H1 (cell line): ENCODE measurements at regions not wholly inside any gene's neighbourhood (a gene's known extent, or its start where the extent isn't known, plus 50 kb on each side); places are given as distances from the start of the nearest gene placed in this dataset.

ENCODE experiments used
- CTCF ChIA-PET: fragments of 300-600 bp; sonication (Branson Sonifier 250); formaldehyde crosslinking; loops from one replicate; lab custom pipeline; 2021; ENCODE audit not compliant: partially characterized antibody; lab: Charles Lee
- POLR2A ChIA-PET: fragments of 300-600 bp; sonication (Branson Sonifier 250); formaldehyde crosslinking; loops from one replicate; lab custom pipeline; 2021; ENCODE audit warnings: inconsistent platforms; ENCODE audit not compliant: partially characterized antibody; lab: Charles Lee
- DNase-seq, 2 experiments: peaks; one replicate each; pipeline versions ENCODE4 v3.0.0 to v3.0.0-alpha.2; 2010 to 2022; ENCODE audit warnings: low spot score in 2 of 2, low read depth in 1 of 2, mixed read lengths in 1 of 2
- FAIRE-seq: peaks from 2 replicates; lab custom pipeline; 2011; peaks lifted over from hg19 to GRCh38; lab: Jason Lieb, UNC
- H2AFZ ChIP-seq: 2 replicates; pipeline ENCODE4 v1.8.1; 2012; ENCODE audit warnings: low read length, inconsistent platforms
- H2AK5ac ChIP-seq: 2 replicates; pipeline ENCODE4 v1.6.1; 2013; ENCODE audit warnings: low read depth, low read length
- H2BK120ac ChIP-seq: replicated peaks from 2 replicates; pipeline ENCODE3; 2013; ENCODE audit warnings: low read depth, low read length, inconsistent platforms
- H2BK12ac ChIP-seq: 2 replicates; pipeline ENCODE4 v1.6.1; 2013; ENCODE audit warnings: low read depth, low read length
- H2BK15ac ChIP-seq: 2 replicates; pipeline ENCODE4 v1.6.1; 2013; ENCODE audit warnings: low read length
- H2BK20ac ChIP-seq: 2 replicates; pipeline ENCODE4 v1.6.1; 2013; ENCODE audit warnings: low read length
- H2BK5ac ChIP-seq: 2 replicates; pipeline ENCODE4 v1.6.1; 2013; ENCODE audit warnings: low read depth, low read length
- H3K14ac ChIP-seq: 2 replicates; pipeline ENCODE4 v1.6.1; 2013; ENCODE audit warnings: inconsistent platforms; ENCODE audit not compliant: insufficient read length
- H3K18ac ChIP-seq: 2 replicates; pipeline ENCODE4 v1.6.1; 2013; ENCODE audit warnings: low read length; ENCODE audit errors: extremely low read depth
- H3K23ac ChIP-seq: 2 replicates; pipeline ENCODE4 v1.6.1; 2013; ENCODE audit warnings: inconsistent platforms; ENCODE audit not compliant: insufficient read length
- H3K23me2 ChIP-seq: 2 replicates; pipeline ENCODE4 v1.6.1; 2013; ENCODE audit warnings: low read depth, low read length
- H3K27ac ChIP-seq: 2 replicates; pipeline ENCODE4 v1.6.1; 2011; ENCODE audit warnings: low read depth, low read length, inconsistent platforms
- H3K27me3 ChIP-seq, 4 experiments: replicated peaks in 1 of 4; 1 replicate in 1 of 4; 2 replicates in 3 of 4; pipeline versions ENCODE4 v1.6.1 to v1.8.1; 2011 to 2013; ENCODE audit warnings: low read length in 3 of 4, mild to moderate bottlenecking in 3 of 4, inconsistent platforms in 2 of 4, mixed read lengths in 2 of 4, moderate library complexity in 1 of 4; ENCODE audit not compliant: control insufficient read depth in 3 of 4, insufficient read depth in 3 of 4; ENCODE audit errors: extremely low read depth in 1 of 4
- H3K36me3 ChIP-seq, 4 experiments: 2 replicates each; pipeline versions ENCODE4 v1.6.1 to v1.8.1; 2011 to 2013; ENCODE audit warnings: mild to moderate bottlenecking in 4 of 4, low read length in 3 of 4, moderate library complexity in 2 of 4, control low read depth in 1 of 4, inconsistent platforms in 1 of 4; ENCODE audit not compliant: insufficient read depth in 4 of 4, control insufficient read depth in 2 of 4
- H3K4ac ChIP-seq: replicated peaks from 2 replicates; pipeline ENCODE3; 2013; ENCODE audit warnings: low read length, low read depth, mixed read lengths, inconsistent platforms; ENCODE audit not compliant: insufficient read length
- H3K4me1 ChIP-seq, 4 experiments: replicated peaks in 1 of 4; 1 replicate in 1 of 4; 2 replicates in 3 of 4; pipeline versions ENCODE4 v1.6.1 to v1.8.1; 2011 to 2013; ENCODE audit warnings: low read length in 3 of 4, inconsistent platforms in 2 of 4, mixed read lengths in 1 of 4; ENCODE audit not compliant: insufficient read depth in 4 of 4, control insufficient read depth in 3 of 4
- H3K4me2 ChIP-seq, 2 experiments: 2 replicates each; pipeline versions ENCODE4 v1.6.1 to v1.8.1; 2011 to 2013; ENCODE audit warnings: low read depth in 2 of 2, low read length in 2 of 2, control low read depth in 1 of 2, inconsistent platforms in 1 of 2, mild to moderate bottlenecking in 1 of 2; ENCODE audit not compliant: insufficient read depth in 1 of 2
- H3K4me3 ChIP-seq, 4 experiments: fragments of 200-600, 300-600 bp in 1 of 4; sonication (generic), shearing (Covaris generic), sonication (Bioruptor Twin) in 1 of 4; 2 replicates each; pipeline versions ENCODE4 v1.5.1 to v1.8.1; 2011 to 2016; ENCODE audit warnings: low read length in 4 of 4, low read depth in 3 of 4, control low read depth in 2 of 4, inconsistent platforms in 2 of 4, mild to moderate bottlenecking in 2 of 4, mixed read lengths in 1 of 4, moderate library complexity in 1 of 4; ENCODE audit not compliant: insufficient read depth in 2 of 4; ENCODE audit errors: extremely low read depth in 1 of 4
- H3K56ac ChIP-seq: replicated peaks from 2 replicates; pipeline ENCODE3; 2013; ENCODE audit warnings: low read depth, mild to moderate bottlenecking, mixed read lengths, low read length, inconsistent platforms; ENCODE audit not compliant: insufficient read length
- H3K79me1 ChIP-seq: 2 replicates; pipeline ENCODE4 v1.6.1; 2013; ENCODE audit warnings: low read depth, low read length, control low read depth
- H3K79me2 ChIP-seq, 2 experiments: 2 replicates each; pipeline versions ENCODE4 v1.6.1 to v1.8.1; 2012 to 2013; ENCODE audit warnings: low read length in 2 of 2, mild to moderate bottlenecking in 2 of 2, inconsistent platforms in 1 of 2; ENCODE audit not compliant: insufficient read depth in 2 of 2, control insufficient read depth in 1 of 2
- H3K9ac ChIP-seq, 4 experiments: replicated peaks in 1 of 4; 1 replicate in 1 of 4; 2 replicates in 3 of 4; pipeline versions ENCODE4 v1.6.1 to v1.8.1; 2011 to 2013; ENCODE audit warnings: low read depth in 3 of 4, low read length in 3 of 4, control low read depth in 2 of 4, mild to moderate bottlenecking in 2 of 4, moderate library complexity in 2 of 4, inconsistent platforms in 1 of 4; ENCODE audit errors: extremely low read depth in 1 of 4
- H3K9me3 ChIP-seq, 2 experiments: 2 replicates each; pipeline versions ENCODE4 v1.6.1 to v1.8.1; 2012 to 2013; ENCODE audit warnings: mild to moderate bottlenecking in 2 of 2, moderate library complexity in 2 of 2, control low read depth in 1 of 2, inconsistent platforms in 1 of 2, low read depth in 1 of 2, low read length in 1 of 2, mixed read lengths in 1 of 2; ENCODE audit not compliant: insufficient read depth in 2 of 2
- H4K20me1 ChIP-seq, 2 experiments: replicated peaks in 1 of 2; 2 replicates each; pipeline versions ENCODE3 to v1.8.1; 2011 to 2013; ENCODE audit warnings: inconsistent platforms in 2 of 2, low read length in 2 of 2, mild to moderate bottlenecking in 1 of 2; ENCODE audit not compliant: insufficient read depth in 2 of 2, control insufficient read depth in 1 of 2
- H4K5ac ChIP-seq: 2 replicates; pipeline ENCODE4 v1.6.1; 2013; ENCODE audit warnings: low read length, low read depth, mixed read lengths, inconsistent platforms; ENCODE audit not compliant: insufficient read length
- H4K8ac ChIP-seq: 2 replicates; pipeline ENCODE4 v1.8.0; 2013; ENCODE audit warnings: mild to moderate bottlenecking, moderate library complexity, low read length, inconsistent platforms; ENCODE audit not compliant: insufficient read depth; ENCODE audit errors: extremely low read depth
- H4K91ac ChIP-seq: replicated peaks from 2 replicates; pipeline ENCODE3; 2013; ENCODE audit warnings: low read length, mixed read lengths, inconsistent platforms; ENCODE audit not compliant: insufficient read length
- ASH2L ChIP-seq: fragments of 200-600, 300-600 bp; sonication (generic); IDR thresholded peaks from one replicate; pipeline ENCODE4 v1.7.1; 2017; ENCODE audit warnings: low read length
- BACH1 ChIP-seq: IDR thresholded peaks from 2 replicates; pipeline ENCODE4 v1.6.1; 2012; ENCODE audit warnings: low read length, improper control_type of control experiment
- E2F6 ChIP-seq: IDR thresholded peaks from 2 replicates; pipeline ENCODE4 v1.6.1; 2012; ENCODE audit warnings: inconsistent platforms
- FOSL1 ChIP-seq: IDR thresholded peaks from 2 replicates; pipeline ENCODE4 v1.6.1; 2011; ENCODE audit warnings: mild to moderate bottlenecking, low read depth, low read length, moderate library complexity; ENCODE audit not compliant: insufficient read depth
- KDM1A ChIP-seq: fragments of 200-600, 300-600 bp; sonication (generic); IDR thresholded peaks from 2 replicates; pipeline ENCODE4 v1.7.1; 2016; ENCODE audit warnings: mild to moderate bottlenecking, low read length, borderline replicate concordance
- POU5F1 ChIP-seq: IDR thresholded peaks from 2 replicates; pipeline ENCODE4 v1.6.1; 2011; ENCODE audit warnings: low read depth, mild to moderate bottlenecking, low read length, moderate library complexity
- RBBP5 ChIP-seq: IDR thresholded peaks from 2 replicates; pipeline ENCODE4 v1.7.1; 2012; ENCODE audit warnings: low read depth, mild to moderate bottlenecking, inconsistent platforms, low read length, moderate library complexity, borderline replicate concordance
- SAP30 ChIP-seq: fragments of 300-600 bp; sonication (generic); IDR thresholded peaks from 2 replicates; pipeline ENCODE4 v1.7.1; 2012; ENCODE audit warnings: low read length, moderate library complexity, mild to moderate bottlenecking, inconsistent platforms; ENCODE audit not compliant: insufficient read depth, insufficient replicate concordance
- SIRT6 ChIP-seq: IDR thresholded peaks from one replicate; pipeline ENCODE4 v1.7.1; 2012; ENCODE audit warnings: low read length, inconsistent platforms
- SRF ChIP-seq: IDR thresholded peaks from 2 replicates; pipeline ENCODE4 v1.6.1; 2011; ENCODE audit warnings: mild to moderate bottlenecking, low read depth, low read length, moderate library complexity
- SUZ12 ChIP-seq: fragments of 200-600 bp; sonication (generic); IDR thresholded peaks from 2 replicates; pipeline ENCODE4 v1.6.1; 2012; ENCODE audit warnings: mild to moderate bottlenecking, inconsistent platforms, low read length, moderate library complexity, mixed read lengths
- TAF7 ChIP-seq: optimal IDR thresholded peaks from 2 replicates; pipeline ENCODE3; 2011; ENCODE audit warnings: low read depth, mild to moderate bottlenecking, inconsistent platforms, low read length, moderate library complexity, borderline replicate concordance
- WGBS, 2 experiments: shearing (Covaris generic) in 1 of 2; methylation state at CpG; one replicate each; pipeline versions ENCODE4 v1.1.6 to v1.1.7; 2013 to 2015; ENCODE audit warnings: low lambda C conversion rate in 2 of 2, mixed read lengths in 2 of 2, inconsistent platforms in 1 of 2, low coverage in 1 of 2, missing lambda C conversion rate in 1 of 2; ENCODE audit not compliant: insufficient replicate concordance in 2 of 2, insufficient coverage in 1 of 2, insufficient read length in 1 of 2; ENCODE audit errors: extremely low coverage in 1 of 2, missing lambda C conversion rate in 1 of 2; 5-methylcytosine and 5-hydroxymethylcytosine counted together

- Histone ChIP-seq H3K4me2 (no peak overlapping the region), H3K14ac (no peak overlapping the region), H3K18ac (no peak overlapping the region), H3K4ac (no peak overlapping the region), H3K79me2 (no peaks in the 10 kb centered on the region), H2BK5ac (no peak overlapping the region), H3K4me1 (peaks cover 0 to 8% (median 4%) of the 10 kb centered on the region in 4 experiments; a peak in 3 of 7 replicates), H2BK120ac (peak overlapping the region; percentile 6), H2AFZ (0 out of 2 replicates have a peak overlapping the region, but pooled peaks have one; percentile 73), H3K9ac (no peak overlapping the region), H3K36me3 (no peaks in the 10 kb centered on the region), H3K56ac (no peak overlapping the region), H4K8ac (no peak overlapping the region), H2BK12ac (no peak overlapping the region), H3K79me1 (no peaks in the 10 kb centered on the region), H4K91ac (no peak overlapping the region)
- 90% methylated on average over 3 of the region's 3 CpGs; no CpG with 5 or more reads in 1 of the 2 experiments for WGBS, 2 experiments
- TF ChIP-seq ASH2L (no peak), FOSL1 (no peak), E2F6 (no peak), TAF7 (no peak), SAP30 (no peak), SUZ12 (no peak), SIRT6 (no peak), SRF (no peak), KDM1A (no peak), RBBP5 (no peak), POU5F1 (no peak), BACH1 (no peak)
- TF ChIP-seq, all 59 proteins: peak for 0
- Histone ChIP-seq H3K23ac (no peak overlapping the region), H3K9me3 (no peaks in the 10 kb centered on the region), H3K27ac (no peak overlapping the region), H2AK5ac (no peak overlapping the region), H2BK15ac (0 out of 2 replicates have a peak overlapping the region, but pooled peaks have one; percentile 18), H3K27me3 (no peaks in the 10 kb centered on the region), H2BK20ac (0 out of 2 replicates have a peak overlapping the region, but pooled peaks have one; percentile 21), H3K4me3 (no peak overlapping the region), H4K5ac (no peak overlapping the region), H3K23me2 (no peaks in the 10 kb centered on the region), H4K20me1 (no peaks in the 10 kb centered on the region)
- ChIA-PET CTCF (no interaction called here), POLR2A (no interaction called here)
- no peak for DNase-seq
- FAIRE-seq: no peak
Observed at GRCh38 chr13:109541081-109541480, 245.3 kb downstream of the IRS2 start.
